ENCODE measurements at regions not wholly inside any gene's neighbourhood (a gene's known extent, or its start where the extent isn't known, plus 50 kb on each side); places are given as distances from the start of the nearest gene placed in this dataset.
A peak's percentile ranks its signal among the peaks of the same experiment; 100 is the strongest.

GRCh38 chr6:119449331-119450156, 100.0 kb upstream of the MAN1A1 start:
- H2AK5ac ChIP-seq (ENCODE audit: low read depth, low read length) = no peak overlapping the region
- H3K9ac ChIP-seq (replicated peaks in 1 of 4; ENCODE audit: extremely low read depth in 1 of 4, low read depth in 3 of 4, low read length in 3 of 4) = no peak overlapping the region
- H3K23ac ChIP-seq (ENCODE audit: insufficient read length) = no peak overlapping the region
- no peak overlapping the region for H2BK120ac ChIP-seq (replicated peaks; ENCODE audit: low read depth, low read length)
- H3K14ac ChIP-seq (ENCODE audit: insufficient read length) = no peak overlapping the region
- no peak for DNase-seq (ENCODE audit: low read depth in 1 of 2, low spot score in 2 of 2)
- H3K56ac ChIP-seq (replicated peaks; ENCODE audit: insufficient read length, low read depth, low read length) = no peak overlapping the region
- H3K27ac ChIP-seq (ENCODE audit: low read depth, low read length) = no peak overlapping the region
- CTCF ChIA-PET (ENCODE audit: partially characterized antibody) = interaction anchor here (0.6 to 2.2 kb wide), 3 partner anchors 14 to 116 kb away, joined by 3 to 7 read pairs (median 4); no protein-coding TSS in a partner anchor
- no peak overlapping the region for H3K18ac ChIP-seq (ENCODE audit: extremely low read depth, low read length)
- H3K79me1 ChIP-seq (ENCODE audit: low read depth, low read length) = no peaks in the 10 kb centered on the region
- no peaks in the 10 kb centered on the region for H3K36me3 ChIP-seq (ENCODE audit: control insufficient read depth in 2 of 4, insufficient read depth in 4 of 4, low read length in 3 of 4)
- H3K23me2 ChIP-seq (ENCODE audit: low read depth, low read length) = no peaks in the 10 kb centered on the region
- no peak overlapping the region for H3K4me3 ChIP-seq (ENCODE audit: extremely low read depth in 1 of 4, insufficient read depth in 2 of 4, low read depth in 3 of 4, low read length in 4 of 4)
- H4K8ac ChIP-seq (ENCODE audit: extremely low read depth, insufficient read depth, low read length) = no peak overlapping the region
- H2BK20ac ChIP-seq (ENCODE audit: low read length) = no peak overlapping the region
- no peak overlapping the region for H4K91ac ChIP-seq (replicated peaks; ENCODE audit: insufficient read length, low read length)
- no peaks in the 10 kb centered on the region for H3K27me3 ChIP-seq (replicated peaks in 1 of 4; ENCODE audit: control insufficient read depth in 3 of 4, extremely low read depth in 1 of 4, insufficient read depth in 3 of 4, low read length in 3 of 4)
- POLR2A ChIA-PET (ENCODE audit: partially characterized antibody) = no interaction called here
- no peak overlapping the region for H3K4me2 ChIP-seq (ENCODE audit: insufficient read depth in 1 of 2, low read depth in 2 of 2, low read length in 2 of 2)
- H4K5ac ChIP-seq (ENCODE audit: insufficient read length, low read depth, low read length) = no peak overlapping the region
- H2BK5ac ChIP-seq (ENCODE audit: low read depth, low read length) = no peak overlapping the region
- H2BK12ac ChIP-seq (ENCODE audit: low read depth, low read length) = no peak overlapping the region
- H3K79me2 ChIP-seq (ENCODE audit: control insufficient read depth in 1 of 2, insufficient read depth in 2 of 2, low read length in 2 of 2) = no peaks in the 10 kb centered on the region
- no peaks in the 10 kb centered on the region for H4K20me1 ChIP-seq (replicated peaks in 1 of 2; ENCODE audit: control insufficient read depth in 1 of 2, insufficient read depth in 2 of 2, low read length in 2 of 2)
- H2BK15ac ChIP-seq (ENCODE audit: low read length) = 0 out of 2 replicates have a peak overlapping the region, but pooled peaks have one; percentile 31
- WGBS, 2 experiments (ENCODE audit: extremely low coverage in 1 of 2, insufficient coverage in 1 of 2, insufficient read length in 1 of 2, insufficient replicate concordance in 2 of 2, low coverage in 1 of 2, low lambda C conversion rate in 2 of 2, missing lambda C conversion rate in 1 of 2) = 89% methylated on average over 5 of the region's 6 CpGs; no CpG with 5 or more reads in 1 of the 2 experiments
- peaks cover 2 to 9% (median 4%) of the 10 kb centered on the region in 4 experiments; a peak in 3 of 7 replicates for H3K4me1 ChIP-seq (replicated peaks in 1 of 4; ENCODE audit: control insufficient read depth in 3 of 4, insufficient read depth in 4 of 4, low read length in 3 of 4)
- no peak overlapping the region for H3K4ac ChIP-seq (replicated peaks; ENCODE audit: insufficient read length, low read depth, low read length)
- no peaks in the 10 kb centered on the region for H3K9me3 ChIP-seq (ENCODE audit: insufficient read depth in 2 of 2, low read depth in 1 of 2, low read length in 1 of 2)
- peak overlapping the region; percentile 15; the same call in 1 of the 2 replicates for H2AFZ ChIP-seq (ENCODE audit: low read length)
- no peak for FAIRE-seq
- TF ChIP-seq CTBP2 (IDR thresholded peaks at IDR 0.05; ENCODE audit: borderline replicate concordance, insufficient read depth, insufficient read length, low read length) (no peak), BCL11A (IDR thresholded peaks at IDR 0.05; ENCODE audit: low read depth in 2 of 2, low read length in 2 of 2) (no peak), CREB1 (IDR thresholded peaks at IDR 0.05) (no peak), SUZ12 (IDR thresholded peaks at IDR 0.05; ENCODE audit: low read length) (no peak), BRCA1 (IDR thresholded peaks at IDR 0.05; ENCODE audit: low read depth, low read length) (no peak), JUN (IDR thresholded peaks at IDR 0.05; ENCODE audit: low read depth, low read length) (no peak), TAF1 (IDR thresholded peaks at IDR 0.05; ENCODE audit: low read depth, low read length) (no peak), KDM4A (IDR thresholded peaks at IDR 0.05; ENCODE audit: low read depth, low read length, severe bottlenecking) (no peak), CHD1 (IDR thresholded peaks at IDR 0.05; ENCODE audit: low read depth, low read length) (no peak), POLR2AphosphoS5 (IDR thresholded peaks at IDR 0.05; ENCODE audit: low read depth, low read length) (no peak), CBX8 (IDR thresholded peaks at IDR 0.05; ENCODE audit: borderline replicate concordance, low read depth, low read length) (no peak)
- TF ChIP-seq, protein P1, sequence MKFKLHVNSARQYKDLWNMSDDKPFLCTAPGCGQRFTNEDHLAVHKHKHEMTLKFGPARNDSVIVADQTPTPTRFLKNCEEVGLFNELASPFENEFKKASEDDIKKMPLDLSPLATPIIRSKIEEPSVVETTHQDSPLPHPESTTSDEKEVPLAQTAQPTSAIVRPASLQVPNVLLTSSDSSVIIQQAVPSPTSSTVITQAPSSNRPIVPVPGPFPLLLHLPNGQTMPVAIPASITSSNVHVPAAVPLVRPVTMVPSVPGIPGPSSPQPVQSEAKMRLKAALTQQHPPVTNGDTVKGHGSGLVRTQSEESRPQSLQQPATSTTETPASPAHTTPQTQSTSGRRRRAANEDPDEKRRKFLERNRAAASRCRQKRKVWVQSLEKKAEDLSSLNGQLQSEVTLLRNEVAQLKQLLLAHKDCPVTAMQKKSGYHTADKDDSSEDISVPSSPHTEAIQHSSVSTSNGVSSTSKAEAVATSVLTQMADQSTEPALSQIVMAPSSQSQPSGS (IDR thresholded peaks at IDR 0.05; ENCODE audit: low read length) = no peak
